GM12801 (cell line): ENCODE measurements at regions not wholly inside any gene's neighbourhood (a gene's known extent, or its start where the extent isn't known, plus 50 kb on each side); places are given as distances from the start of the nearest gene placed in this dataset.

Experiments
- CTCF ChIP-seq: IDR thresholded peaks from one replicate; pipeline ENCODE4 v1.5.1; 2011; ENCODE audit warnings: control low read depth; ENCODE audit not compliant: insufficient read length; ENCODE audit errors: extremely low read depth

GRCh38 chr9:7592321-7593316 lies 207.0 kb downstream of the DMAC1 start:
- no peak for TF ChIP-seq CTCF

GRCh38 chr9:7591501-7591900 lies 208.1 kb downstream of the DMAC1 start:
- TF ChIP-seq CTCF, result no peak

GRCh38 chr9:7580568-7580967 lies 219.0 kb downstream of the DMAC1 start:
- TF ChIP-seq CTCF, result no peak

- TF ChIP-seq CTCF, result no peak
Measured at GRCh38 chr9:7579351-7579750, 220.2 kb downstream of the DMAC1 start.

- no peak for TF ChIP-seq CTCF
Measured at GRCh38 chr9:7578951-7579350, 220.6 kb downstream of the DMAC1 start.

GRCh38 chr9:7570107-7570720 lies 229.4 kb downstream of the DMAC1 start:
- TF ChIP-seq CTCF, result peak; percentile 16

GRCh38 chr9:7567687-7568086 lies 231.9 kb downstream of the DMAC1 start:
- no peak for TF ChIP-seq CTCF
